NOMO-1 treated with DMSO at 0.1 percent for 48 hours (cell line): ENCODE measurements at regions not wholly inside any gene's neighbourhood (a gene's known extent, or its start where the extent isn't known, plus 50 kb on each side); places are given as distances from the start of the nearest gene placed in this dataset.

Experiments
- DNase-seq: peaks from one replicate; lab custom pipeline; 2025; ENCODE audit not compliant: unreplicated experiment; lab: John Stamatoyannopoulos, UW

DNA sequence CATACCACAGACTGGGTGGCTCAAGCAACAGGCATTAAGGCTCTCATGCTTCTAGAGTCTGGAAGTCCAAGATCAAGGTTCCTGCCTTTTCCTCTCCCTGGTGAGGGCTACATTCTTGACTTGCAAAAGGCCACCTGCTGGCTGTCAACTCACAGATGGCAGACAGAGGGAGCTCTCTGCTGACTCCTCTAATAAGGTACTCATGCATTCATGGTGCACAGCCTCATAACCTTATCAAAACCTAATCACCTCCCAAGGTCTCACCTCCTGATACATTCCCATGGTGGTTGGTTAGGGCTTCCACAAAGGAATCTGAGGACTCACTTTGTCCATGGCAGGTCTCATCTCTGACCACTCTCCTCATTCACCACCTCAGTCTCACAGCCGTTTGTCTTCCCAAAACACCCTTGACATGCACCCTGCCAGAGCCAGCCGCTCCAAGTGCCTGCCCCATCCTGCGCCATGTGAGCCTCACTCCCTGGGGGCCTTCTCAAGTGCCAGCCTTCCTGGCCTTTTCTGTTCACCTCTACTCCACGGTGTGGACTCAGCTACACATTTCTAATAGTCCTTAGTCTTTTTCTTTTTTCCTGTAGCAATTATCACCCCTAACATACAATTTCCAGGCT is 400.3 kb upstream of the ADARB2 start:
- DNase-seq, result no peak

DNA sequence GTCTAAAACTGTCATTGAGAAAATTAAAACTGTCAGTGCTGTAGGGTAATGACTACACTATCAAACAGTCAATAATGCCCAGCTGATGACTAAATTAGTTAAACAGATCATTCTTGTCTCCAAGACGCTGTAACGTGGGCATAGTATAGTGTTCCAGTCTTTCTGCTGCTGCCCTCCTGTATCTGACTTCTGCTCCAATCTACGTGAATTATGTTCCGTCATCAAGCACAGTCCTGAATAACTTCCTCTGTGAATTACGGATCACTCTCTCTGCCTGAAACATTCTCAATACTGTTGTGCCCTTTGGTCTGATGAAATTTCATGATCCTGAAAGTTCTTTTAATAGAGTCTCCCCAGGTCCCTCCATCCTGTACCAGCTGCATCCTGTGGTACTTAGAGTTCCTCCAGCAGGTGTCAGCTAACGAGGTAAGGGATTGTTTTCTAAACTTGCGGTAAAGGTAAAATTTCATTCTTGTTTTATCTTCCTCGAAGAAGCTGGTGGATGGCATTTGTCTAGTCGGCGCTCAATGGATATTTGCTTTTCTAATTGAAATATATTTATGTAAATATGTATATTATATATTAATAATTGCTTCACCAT is 393.5 kb upstream of the ADARB2 start:
- no peak for DNase-seq

DNA sequence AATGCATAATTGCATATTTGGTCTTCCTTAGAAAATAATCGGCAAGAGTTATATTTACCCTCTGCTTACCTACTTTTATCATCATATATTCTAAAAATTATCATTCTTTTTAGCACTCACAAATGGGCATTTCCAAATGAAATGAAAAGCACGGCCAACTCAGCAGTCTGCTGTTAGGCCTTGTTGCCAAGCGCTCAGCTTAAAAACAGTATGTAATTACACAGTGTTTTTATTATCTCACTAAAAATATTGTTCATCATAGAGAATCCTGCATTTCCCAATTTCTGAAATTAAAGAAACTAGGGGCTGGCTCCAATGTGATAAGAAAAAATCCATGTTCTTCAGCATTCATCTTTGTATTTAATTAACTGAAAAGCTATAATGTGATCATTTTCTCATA is 391.7 kb upstream of the ADARB2 start:
- DNase-seq, result no peak

DNA sequence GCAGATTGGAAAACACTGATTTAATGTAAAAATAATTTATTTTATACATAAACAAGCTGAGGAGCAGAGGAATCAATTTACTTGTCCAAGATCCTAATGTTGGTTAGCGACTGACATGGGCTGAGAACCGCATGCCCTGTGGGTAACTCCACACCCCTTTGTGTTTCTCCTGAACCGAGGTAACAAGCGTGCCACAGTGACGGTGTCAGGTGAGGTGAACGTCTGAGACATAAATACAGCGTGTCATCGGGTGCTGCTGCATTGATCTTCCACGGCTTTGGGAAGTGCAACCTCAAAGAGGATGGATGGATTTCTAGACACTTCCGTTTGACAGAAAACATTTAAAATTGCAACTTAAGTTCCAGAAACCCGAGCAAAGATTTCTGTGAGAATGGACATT is 386.8 kb upstream of the ADARB2 start:
- no peak for DNase-seq

DNA sequence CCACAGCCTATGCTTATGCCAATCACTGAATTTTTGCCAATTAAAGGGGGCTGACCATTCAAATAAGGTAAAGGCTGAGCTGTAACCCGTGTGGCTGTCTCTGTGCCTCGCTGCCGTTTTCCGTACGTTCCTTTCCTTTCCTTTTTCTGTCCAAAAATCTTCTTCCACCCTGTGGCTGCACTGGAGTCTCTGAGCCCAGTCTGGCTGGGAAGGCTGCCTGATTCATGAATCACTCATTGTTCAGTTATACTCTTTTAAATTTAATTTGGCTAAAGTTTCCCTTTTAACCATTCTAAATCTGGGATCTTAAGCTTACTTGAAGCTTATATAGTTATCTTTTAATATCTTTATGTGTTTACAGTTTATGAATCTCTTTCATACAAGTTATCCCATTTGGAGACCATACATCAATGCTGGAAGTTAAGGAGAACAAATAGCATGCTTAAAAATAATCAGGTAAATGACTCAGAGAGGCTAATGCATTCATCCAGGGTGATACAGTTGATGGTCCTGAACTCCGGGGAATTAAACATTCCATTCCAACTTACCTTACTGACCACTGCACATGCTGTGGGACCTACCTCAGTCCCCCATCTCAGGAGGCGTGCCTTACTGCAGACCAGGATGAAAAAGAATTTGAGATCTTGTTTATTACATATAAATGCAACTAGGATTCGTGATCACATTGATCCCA is 385.3 kb upstream of the ADARB2 start:
- no peak for DNase-seq

DNA sequence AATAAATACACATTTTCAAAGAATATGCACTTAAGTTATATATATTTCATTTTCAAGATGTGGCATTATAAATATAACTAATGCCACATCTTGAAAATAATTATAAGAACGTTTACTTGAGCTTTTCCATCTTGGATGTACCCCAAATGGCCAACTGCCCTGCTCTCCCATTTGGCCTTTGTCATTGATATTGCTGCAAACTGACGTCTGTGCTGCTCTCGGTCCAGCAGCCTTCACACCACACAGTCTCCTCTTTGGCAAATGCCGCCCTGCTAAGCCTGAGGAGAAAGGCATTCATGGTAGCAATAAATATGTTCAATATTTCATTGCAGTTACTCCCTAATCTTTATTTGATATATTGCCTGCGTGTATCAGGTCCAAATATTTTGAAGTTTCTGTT is 384.6 kb upstream of the ADARB2 start:
- no peak for DNase-seq

DNA sequence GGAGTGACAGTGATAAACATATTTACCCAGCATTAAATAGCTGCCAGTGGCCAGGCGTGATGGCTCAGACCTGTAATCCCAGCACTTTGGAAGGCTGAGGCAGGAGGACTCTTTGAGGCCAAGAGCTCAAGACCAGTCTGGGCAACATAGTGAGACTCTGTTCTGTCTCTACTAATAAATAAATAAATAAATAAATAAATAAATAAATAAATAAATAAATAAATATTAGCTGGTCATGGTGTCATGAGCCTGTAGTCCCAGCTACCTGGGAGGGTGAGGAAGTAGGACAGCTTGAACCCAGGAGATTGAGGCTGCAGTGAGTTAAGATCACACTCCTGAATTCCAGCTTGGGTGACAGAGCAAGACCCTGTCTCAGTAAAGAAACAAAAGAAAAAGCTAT is 384.0 kb upstream of the ADARB2 start:
- DNase-seq, result no peak

DNA sequence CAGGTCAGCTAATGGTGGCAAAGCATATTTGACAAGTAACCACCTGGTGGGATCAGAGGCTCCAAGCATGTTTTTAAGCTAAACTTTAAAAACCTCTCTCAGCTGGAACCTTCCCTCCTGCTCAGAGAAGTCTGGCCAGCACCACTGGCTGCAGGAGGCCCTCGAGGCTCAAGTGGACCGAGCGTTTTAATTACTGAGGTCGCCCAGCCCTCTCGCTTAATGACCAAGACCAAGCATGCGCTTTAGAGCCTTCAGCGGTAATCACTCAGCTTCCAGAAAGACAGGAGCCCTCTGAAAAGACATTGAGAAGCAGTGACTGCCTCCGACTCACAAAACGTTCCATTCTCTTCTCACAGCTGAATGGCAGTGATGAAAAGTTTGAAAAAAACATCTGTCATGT is 383.4 kb upstream of the ADARB2 start:
- DNase-seq, result no peak

DNA sequence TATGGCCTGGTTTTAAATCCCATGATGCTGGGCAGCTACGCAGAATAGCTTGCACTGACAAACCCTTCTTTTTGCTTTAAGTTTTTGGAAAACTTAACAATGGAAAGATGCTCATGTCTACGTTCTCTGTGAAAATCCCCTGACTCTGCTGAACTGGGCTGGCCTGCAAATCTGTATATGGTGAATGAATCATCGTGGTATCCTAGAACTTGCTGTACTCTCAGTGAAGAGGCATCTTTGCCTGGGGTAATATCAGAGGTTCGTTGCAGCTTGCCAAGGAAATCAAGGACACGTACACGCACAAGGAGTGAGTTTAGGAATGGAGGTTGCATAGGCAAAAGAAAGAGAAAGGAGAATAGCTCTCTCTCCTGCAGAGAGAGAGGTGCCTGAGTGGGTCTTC is 382.0 kb upstream of the ADARB2 start:
- DNase-seq, result no peak

DNA sequence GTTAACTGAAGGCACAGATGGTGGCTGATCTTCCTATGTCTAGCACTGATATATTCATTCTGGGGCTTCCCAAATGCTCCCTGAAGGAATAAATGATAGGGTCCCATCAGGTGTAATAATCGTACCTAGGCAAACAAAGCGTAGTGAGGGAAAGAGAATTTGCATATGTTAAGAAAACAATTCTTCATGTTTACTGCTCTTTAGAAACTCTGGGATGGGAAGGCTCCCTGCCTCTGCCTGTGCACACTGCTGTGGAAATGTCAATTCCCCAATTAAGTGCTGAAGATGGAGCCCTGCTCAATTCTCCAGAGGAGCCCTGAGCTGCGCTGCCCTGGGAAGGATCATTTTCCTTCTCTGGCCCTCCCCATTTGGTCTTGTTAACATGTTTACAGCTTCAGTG is 380.9 kb upstream of the ADARB2 start:
- no peak for DNase-seq

DNA sequence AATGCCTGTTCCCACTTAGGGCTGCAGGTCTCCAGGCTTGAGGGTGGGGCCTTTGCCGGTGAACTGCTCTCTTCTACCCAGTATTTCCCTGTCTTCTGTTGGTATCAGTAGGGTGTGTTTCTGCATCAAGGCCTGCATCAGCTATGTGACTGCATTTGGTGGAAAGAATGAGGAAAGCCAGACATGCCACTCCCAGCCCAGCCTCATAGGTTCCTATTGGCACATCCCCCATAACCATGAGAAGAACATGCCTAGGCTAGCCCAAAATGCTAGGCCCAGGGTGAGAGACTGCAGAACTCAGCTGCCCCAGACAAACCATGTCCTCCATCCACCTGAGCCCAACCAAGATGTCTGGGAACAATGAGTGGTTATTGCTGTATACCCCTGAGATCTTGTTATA is 380.3 kb upstream of the ADARB2 start:
- no peak for DNase-seq

DNA sequence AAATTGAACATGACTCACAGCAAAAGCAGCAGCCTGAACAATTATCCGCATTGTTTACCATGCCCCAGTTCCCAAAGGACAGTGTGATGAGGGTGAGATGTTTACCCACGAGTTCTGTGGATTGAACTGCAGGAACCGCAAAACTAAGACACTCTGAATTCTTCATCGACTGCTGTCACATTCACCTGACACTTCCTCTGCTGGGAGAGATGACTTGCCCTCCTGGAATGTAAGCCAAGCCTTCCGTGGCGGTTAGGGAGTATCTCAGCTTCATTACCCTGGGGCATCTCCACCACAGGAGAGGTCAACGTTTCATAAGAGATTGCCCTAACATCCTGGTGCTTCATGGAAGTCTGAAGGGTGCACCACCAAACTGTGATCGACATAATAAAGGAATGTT is 374.6 kb upstream of the ADARB2 start:
- DNase-seq, result no peak

DNA sequence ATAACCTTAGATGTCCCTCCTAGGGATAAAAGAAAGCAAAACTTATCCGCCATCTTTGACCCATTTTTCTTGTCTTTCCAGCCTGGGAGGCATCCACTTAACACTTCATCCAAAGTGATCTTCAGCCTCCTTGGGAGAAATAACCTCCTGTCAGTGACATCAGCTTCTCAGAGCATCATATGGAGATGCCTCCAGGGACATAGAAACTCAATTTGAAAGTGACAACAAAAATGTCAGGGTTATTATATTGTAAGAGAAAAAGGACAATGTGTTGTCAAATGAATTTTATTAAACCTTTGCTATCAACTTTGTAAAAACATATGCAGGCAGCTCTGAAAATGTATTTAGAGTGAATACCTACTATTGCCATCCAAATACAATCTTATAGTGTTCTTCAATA is 371.2 kb upstream of the ADARB2 start:
- no peak for DNase-seq

DNA sequence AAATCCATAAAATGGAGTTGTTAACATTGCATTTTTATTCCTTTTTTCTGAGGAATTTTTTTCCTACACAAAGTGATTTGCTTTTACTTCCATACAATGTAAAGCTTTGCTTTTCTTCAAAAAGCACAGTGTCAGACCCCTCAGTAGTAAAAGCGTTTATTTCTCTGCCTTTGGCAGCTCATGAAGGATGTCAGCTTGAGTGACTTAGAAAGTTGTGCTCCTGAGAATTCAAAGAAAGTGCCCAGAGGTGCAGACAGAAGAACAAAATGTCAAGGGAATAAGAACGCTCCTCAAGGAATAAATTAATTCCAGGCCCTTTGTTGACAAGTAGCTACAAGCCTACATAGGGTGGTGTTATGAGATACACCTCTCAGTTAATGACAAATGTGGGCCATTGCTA is 369.3 kb upstream of the ADARB2 start:
- DNase-seq, result no peak

DNA sequence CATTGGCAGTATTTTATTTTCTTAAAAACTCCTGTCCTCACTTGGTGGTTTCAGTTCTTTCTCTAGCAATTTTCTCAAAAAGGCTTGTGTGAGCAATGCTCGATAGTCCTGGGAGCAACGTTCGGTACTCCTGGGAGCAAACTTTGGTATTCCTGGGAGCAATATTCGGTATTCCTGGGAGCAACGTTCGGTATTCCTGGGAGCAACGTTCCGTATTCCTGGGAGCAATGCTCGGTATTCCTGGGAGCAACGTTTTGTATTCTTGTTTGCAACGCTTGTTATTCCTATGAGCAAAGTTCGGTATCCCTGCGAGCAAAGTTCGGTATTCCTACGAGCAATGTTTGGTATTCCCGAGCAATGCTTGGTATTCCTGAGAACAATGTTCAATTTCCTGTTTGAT is 362.0 kb upstream of the ADARB2 start:
- no peak for DNase-seq

DNA sequence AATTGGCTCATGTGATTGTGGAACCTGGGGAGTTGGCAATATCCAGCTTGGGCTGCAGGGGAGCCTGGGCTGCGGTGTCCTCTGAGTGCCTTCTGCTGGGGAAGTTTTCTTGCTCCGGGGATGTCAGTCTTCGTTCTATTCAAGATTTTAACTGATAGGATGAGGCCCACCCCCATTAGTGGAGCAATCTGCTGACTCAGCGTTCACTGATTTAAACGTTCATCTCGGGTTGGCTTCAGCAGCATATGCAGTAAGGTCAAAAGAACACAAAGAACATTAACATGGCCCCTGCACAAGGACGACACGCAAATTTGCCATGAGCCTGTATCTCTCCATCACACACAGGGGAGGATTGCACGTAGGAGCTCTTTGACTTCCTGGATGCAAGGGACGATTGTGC is 360.6 kb upstream of the ADARB2 start:
- DNase-seq, result no peak

DNA sequence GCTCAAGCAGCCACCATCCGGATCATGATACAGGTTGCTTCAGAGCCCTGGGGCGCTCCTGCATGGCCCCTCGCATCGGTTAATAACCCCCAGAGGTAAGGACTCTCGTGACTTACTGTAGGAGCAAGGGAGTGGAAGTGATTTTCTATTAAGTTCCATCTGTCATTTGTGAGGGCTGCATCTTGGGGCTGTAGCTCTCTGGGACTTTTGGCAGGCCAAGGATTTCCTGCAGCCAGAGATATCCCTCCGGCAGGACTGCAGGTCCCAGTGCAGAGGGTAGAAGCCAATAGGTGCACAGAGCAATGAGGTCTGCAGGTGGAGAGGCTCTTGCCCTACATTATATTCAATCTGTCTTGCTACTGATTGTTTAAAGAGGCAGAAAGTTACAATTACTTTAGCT is 356.8 kb upstream of the ADARB2 start:
- no peak for DNase-seq

DNA sequence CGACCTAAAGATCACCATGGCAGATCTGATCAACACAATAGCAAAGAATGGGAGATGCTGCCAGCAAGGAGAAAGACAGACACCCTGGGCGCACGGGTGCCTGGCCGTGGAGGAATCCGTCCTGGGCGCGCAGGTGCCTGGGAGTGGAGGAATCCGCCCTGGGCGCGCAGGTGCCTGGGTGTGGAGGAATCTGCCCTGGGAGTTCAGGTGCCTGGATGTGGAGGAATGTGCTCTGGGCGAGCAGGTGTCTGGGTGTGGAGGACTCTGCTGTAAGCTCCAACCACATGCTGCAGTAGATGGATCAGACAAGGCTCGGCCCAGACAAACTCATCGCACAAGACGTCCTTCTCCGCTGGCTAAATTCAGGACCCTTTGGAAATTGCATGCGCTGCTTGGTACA is 346.3 kb upstream of the ADARB2 start:
- DNase-seq, result no peak

DNA sequence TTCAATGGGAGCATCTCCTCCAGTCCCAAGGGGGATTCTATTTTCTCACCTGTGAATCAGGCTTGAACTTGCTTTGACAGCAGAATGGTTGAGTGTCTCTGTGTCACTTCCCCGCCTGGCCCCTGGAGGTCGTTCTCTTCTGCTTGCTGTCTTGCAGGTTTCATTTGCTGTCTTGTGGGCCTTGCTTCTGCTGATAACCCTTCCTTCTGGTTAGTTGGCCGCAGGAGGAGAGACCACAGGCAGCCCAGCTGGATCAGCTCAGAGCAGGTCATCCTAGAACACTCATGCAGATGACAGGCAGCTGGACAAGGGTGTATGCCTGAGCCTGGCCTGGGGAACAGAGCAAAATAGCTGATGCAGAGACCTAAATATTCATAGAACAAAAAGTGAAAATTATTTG is 344.2 kb upstream of the ADARB2 start:
- DNase-seq, result peak; percentile 68

DNA sequence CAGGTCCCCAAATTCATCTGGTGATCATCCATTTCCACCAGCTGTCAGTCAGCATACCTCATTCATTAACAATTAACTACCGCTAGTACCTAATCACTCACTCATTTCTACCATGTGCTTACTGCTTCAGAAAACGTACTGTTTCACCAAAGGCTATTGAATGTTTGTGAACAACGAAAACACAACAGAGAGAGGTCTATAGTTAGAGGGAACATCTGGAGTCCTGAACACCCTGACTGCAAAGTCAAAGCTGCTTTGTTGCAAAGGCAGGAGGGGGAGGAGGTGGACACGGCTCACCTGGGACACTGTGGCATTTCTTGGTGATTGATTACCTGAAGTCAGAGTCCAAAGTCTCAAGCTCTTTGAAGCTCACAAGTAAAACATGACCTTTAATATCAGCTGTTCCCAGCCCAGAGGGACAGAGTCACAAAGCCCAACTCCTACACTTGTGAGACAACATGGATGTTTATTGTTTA is 342.3 kb upstream of the ADARB2 start:
- no peak for DNase-seq

DNA sequence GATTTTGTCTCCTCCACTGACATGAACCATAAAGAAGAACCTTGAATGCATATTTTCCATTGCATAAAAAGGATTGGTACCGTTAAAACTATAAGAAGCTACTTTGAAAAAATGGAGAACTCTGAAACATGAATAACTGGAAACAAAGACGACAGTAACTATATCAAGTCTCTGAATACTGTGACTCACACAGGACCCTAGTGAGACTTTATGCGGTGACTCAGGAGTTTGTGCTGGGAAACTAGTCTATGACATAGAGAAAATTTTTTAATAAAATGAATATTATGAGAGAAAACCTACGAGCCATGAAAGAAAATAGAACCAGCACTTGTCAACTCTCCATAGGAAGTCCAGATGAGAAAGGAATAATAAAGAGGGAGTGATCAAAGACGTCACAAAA is 339.9 kb upstream of the ADARB2 start:
- DNase-seq, result no peak

DNA sequence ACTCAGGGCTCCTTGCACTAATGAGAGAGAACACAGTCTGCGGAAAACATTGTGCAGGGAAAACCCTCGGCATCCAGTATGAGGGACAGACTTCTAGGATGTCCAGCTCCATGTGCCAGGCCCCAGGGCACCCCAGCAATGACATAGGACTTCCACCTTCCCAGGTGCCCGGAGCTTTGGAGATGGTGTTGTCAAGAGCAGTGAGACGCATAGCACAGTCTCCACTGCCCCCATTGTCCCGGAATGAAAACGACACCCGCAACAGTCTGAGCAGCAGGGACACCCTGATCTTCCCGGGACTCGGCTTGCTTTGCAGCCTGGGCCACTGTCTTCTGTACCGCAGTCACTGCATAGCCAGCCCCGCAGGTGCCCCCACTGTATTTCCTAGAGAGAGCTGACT is 339.2 kb upstream of the ADARB2 start:
- no peak for DNase-seq

DNA sequence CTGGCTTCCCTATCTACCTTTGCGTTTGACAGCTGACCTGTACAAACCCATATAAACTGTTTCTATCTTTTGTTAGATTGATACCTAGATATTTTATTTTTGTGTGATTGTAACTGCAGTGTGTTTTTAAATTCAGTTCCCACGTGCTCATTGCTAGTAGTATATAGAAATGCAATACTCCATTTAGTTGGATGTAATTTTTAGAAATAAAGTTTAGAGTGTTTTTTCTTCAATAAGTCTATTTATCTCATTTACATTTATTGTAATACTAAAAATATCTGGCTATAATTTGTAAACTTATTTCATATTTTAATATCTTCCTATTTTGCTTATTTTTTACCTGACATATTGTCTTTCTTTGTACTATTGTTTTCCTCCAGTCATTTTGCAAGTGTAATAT is 329.7 kb upstream of the ADARB2 start:
- no peak for DNase-seq
